Testis (tissue), 2 donors: ENCODE measurements at regions not wholly inside any gene's neighbourhood (a gene's known extent, or its start where the extent isn't known, plus 50 kb on each side); places are given as distances from the start of the nearest gene placed in this dataset.

Experiments
- DNase-seq: peaks from one replicate; pipeline ENCODE4 v3.0.0-alpha.2; 2019
- H3K27ac ChIP-seq, 2 donors: fragments of 200-600 bp; sonication (generic); one replicate each; pipeline ENCODE4 v1.5.1; 2019
- H3K27me3 ChIP-seq: fragments of 200-600 bp; sonication (generic); one replicate; pipeline ENCODE4 v1.5.1; 2019
- H3K36me3 ChIP-seq: fragments of 200-600 bp; sonication (generic); one replicate; pipeline ENCODE4 v1.5.1; 2017; ENCODE audit warnings: low read depth; ENCODE audit errors: missing control alignments
- H3K4me1 ChIP-seq: fragments of 200-600 bp; sonication (generic); one replicate; pipeline ENCODE4 v1.5.1; 2019
- H3K4me3 ChIP-seq, 2 donors: fragments of 200-600 bp; sonication (generic); one replicate each; pipeline ENCODE4 v1.5.1; 2017 to 2019
- H3K9me3 ChIP-seq: fragments of 200-600 bp; sonication (generic); one replicate; pipeline ENCODE4 v1.5.1; 2017
- POLR2A ChIP-seq: fragments of 450-650 bp; IDR thresholded peaks from one replicate; pipeline ENCODE4 v1.6.1; 2017; ENCODE audit warnings: antibody characterized with exemption, mild to moderate bottlenecking, moderate library complexity
- WGBS, 2 donors: methylation state at CpG; one replicate each; pipeline ENCODE4 v1.1.5; 2018; 5-methylcytosine and 5-hydroxymethylcytosine counted together
- intact Hi-C: fragments of 100-400 bp; cut with DNase I; formaldehyde crosslinking; loops from one replicate; pipeline ENCODE4 v1.15.1; 2023; ENCODE audit warnings: low total_unique reads
- TF ChIP-seq, protein P1 (sequence below), 3 experiments: fragments of 450-650 bp in 2 of 3; fragments of 200-600 bp in 1 of 3; sonication (generic) in 1 of 3; IDR thresholded peaks; one replicate each; pipeline ENCODE4 v1.5.1; 2016 to 2019; ENCODE audit warnings: antibody characterized with exemption in 3 of 3, mild to moderate bottlenecking in 2 of 3, moderate library complexity in 1 of 3

DNA sequence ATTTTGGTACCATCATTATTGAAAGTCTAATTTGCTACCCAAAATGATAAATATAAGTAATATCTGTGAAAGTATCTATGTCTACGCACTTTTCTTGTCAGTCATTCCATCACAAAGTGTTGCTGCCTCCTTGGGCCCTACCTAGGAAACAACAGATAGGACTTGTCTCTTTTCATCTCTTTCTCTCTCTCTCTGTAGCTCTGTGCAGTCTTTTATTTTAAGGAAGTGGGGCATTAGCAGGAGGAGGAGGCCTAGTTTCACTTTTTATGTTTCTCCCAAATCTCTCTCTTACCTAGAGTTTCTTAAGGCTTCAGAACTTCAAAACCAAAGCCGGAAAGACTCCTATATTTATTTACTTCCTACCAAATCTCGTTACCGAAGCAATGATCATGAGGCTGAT is 354.8 kb upstream of the LUZP2 start:
- H3K4me3 ChIP-seq, result no peak overlapping the region
- WGBS, 2 donors, result 86 to 87% methylated on average over 4 of the region's 4 CpGs
- H3K27ac ChIP-seq, result no peak overlapping the region
- DNase-seq, result no peak
- H3K4me1 ChIP-seq, result no peaks in the 10 kb centered on the region
- no peaks in the 10 kb centered on the region for H3K27me3 ChIP-seq
- H3K36me3 ChIP-seq, result no peaks in the 10 kb centered on the region
- TF ChIP-seq POLR2A, result no peak
- TF ChIP-seq, protein P1, sequence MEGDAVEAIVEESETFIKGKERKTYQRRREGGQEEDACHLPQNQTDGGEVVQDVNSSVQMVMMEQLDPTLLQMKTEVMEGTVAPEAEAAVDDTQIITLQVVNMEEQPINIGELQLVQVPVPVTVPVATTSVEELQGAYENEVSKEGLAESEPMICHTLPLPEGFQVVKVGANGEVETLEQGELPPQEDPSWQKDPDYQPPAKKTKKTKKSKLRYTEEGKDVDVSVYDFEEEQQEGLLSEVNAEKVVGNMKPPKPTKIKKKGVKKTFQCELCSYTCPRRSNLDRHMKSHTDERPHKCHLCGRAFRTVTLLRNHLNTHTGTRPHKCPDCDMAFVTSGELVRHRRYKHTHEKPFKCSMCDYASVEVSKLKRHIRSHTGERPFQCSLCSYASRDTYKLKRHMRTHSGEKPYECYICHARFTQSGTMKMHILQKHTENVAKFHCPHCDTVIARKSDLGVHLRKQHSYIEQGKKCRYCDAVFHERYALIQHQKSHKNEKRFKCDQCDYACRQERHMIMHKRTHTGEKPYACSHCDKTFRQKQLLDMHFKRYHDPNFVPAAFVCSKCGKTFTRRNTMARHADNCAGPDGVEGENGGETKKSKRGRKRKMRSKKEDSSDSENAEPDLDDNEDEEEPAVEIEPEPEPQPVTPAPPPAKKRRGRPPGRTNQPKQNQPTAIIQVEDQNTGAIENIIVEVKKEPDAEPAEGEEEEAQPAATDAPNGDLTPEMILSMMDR (IDR thresholded peaks at IDR 0.05), result no peak
- intact Hi-C loops, result no loop called here
- H3K9me3 ChIP-seq, result no peaks in the 10 kb centered on the region

DNA sequence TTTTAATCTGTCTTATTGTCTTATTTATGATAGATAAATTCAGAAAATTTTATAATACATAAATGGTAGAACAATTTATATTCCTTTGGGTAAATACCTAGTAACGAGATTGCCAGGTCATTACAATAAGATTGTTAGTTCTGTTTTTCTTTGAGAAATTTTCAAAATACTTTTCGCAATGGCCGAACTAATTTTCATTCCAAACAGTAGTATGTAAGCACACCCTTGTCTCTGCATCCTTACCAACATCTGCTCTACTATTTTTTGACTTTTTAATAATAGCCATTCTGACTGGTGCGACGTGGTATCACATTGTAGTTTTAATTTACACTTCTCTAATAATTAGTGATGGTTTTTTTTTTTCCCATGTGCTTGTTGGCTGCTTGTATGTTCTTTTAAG is 351.4 kb upstream of the LUZP2 start:
- Histone ChIP-seq H3K4me1 (no peaks in the 10 kb centered on the region), H3K4me3 (no peak overlapping the region), H3K27me3 (no peaks in the 10 kb centered on the region), H3K27ac (no peak overlapping the region), H3K36me3 (no peaks in the 10 kb centered on the region), H3K9me3 (no peaks in the 10 kb centered on the region)
- DNase-seq, result no peak
- no peak for TF ChIP-seq POLR2A
- WGBS, 2 donors, result 53 to 62% methylated on average over 5 of the region's 5 CpGs
- intact Hi-C loops, result no loop called here

DNA sequence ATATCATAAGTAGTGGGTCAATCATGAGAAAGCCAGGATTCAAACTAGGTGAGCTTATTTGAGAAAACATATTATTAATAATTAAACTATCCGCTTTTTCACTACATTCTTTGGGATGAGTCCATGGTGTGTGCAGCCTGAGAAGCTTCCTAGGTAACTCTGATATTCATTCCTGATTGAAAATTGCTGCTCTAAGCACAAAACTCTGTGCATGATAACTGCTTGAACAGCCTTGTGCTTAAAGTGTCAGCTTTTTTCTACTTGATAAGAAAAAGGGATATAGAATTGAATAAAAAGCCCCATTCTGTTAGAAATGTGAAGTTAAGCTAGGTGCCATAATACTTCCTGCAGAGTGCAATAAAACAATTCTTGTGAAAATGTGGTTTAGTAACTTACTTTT is 343.5 kb upstream of the LUZP2 start:
- H3K4me3 ChIP-seq, result no peak overlapping the region
- TF ChIP-seq POLR2A, result no peak
- TF ChIP-seq, protein P1 (IDR thresholded peaks at IDR 0.05), result no peak
- no peak for DNase-seq
- H3K9me3 ChIP-seq, result no peaks in the 10 kb centered on the region
- H3K27ac ChIP-seq, result no peak overlapping the region
- H3K27me3 ChIP-seq, result no peaks in the 10 kb centered on the region
- no peaks in the 10 kb centered on the region for H3K4me1 ChIP-seq
- intact Hi-C loops, result no loop called here
- H3K36me3 ChIP-seq, result no peaks in the 10 kb centered on the region
- 83 to 89% methylated on average over 1 of the region's 1 CpG for WGBS, 2 donors

DNA sequence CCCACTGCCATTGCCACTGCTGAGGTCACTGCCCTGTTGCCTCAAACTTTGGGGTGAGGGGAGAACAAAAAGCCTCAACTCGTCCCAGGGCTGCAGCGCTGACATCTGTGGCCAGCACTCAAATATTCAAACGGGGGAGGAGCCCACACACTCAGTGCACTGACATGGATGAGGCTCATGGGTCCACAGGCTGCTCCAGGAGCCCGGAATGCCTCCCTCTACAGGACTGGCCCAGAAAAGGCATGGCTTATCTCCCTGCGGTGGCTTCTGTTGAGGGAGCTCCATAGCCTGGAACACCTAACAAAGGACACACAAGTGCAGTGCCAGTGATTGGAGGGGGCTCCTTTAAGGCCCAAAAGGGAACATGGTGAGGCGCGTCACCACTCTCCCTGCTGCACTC is 341.1 kb upstream of the LUZP2 start:
- intact Hi-C loops, result no loop called here
- Histone ChIP-seq H3K27me3 (no peaks in the 10 kb centered on the region), H3K36me3 (no peaks in the 10 kb centered on the region), H3K4me1 (no peaks in the 10 kb centered on the region), H3K4me3 (no peak overlapping the region), H3K27ac (no peak overlapping the region), H3K9me3 (no peaks in the 10 kb centered on the region)
- WGBS, 2 donors, result 81 to 92% methylated on average over 4 to 7 of the region's 7 CpGs
- TF ChIP-seq, protein P1 (IDR thresholded peaks at IDR 0.05), result no peak
- no peak for TF ChIP-seq POLR2A
- no peak for DNase-seq

DNA sequence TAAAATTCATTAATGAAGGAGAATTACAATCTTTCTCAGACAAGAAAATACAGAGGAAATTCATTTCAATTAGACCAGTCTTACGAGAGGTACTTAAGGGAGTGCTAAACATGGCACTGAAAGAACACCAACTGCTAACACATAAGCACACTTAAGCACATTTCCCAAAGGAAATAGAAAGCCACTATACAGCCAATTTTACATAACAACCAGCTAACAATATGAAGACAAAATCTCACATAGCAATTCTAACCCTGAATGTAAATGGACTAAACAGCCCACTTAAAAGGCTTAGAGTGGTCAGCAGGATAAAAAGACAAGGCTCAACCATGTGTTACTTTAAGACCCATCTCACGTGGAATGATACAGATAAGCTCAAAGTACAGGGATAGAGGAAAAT is 339.5 kb upstream of the LUZP2 start:
- no peak for DNase-seq
- H3K4me1 ChIP-seq, result no peaks in the 10 kb centered on the region
- intact Hi-C loops, result no loop called here
- no peak overlapping the region for H3K4me3 ChIP-seq
- no peaks in the 10 kb centered on the region for H3K27me3 ChIP-seq
- no peak overlapping the region for H3K27ac ChIP-seq
- WGBS, 2 donors, result 58 to 71% methylated on average over 2 of the region's 2 CpGs
- H3K9me3 ChIP-seq, result no peaks in the 10 kb centered on the region
- TF ChIP-seq POLR2A, result no peak
- TF ChIP-seq, protein P1 (IDR thresholded peaks at IDR 0.05), result no peak
- H3K36me3 ChIP-seq, result no peaks in the 10 kb centered on the region
